NCI-H2196 (cell line): ENCODE measurements at regions not wholly inside any gene's neighbourhood (a gene's known extent, or its start where the extent isn't known, plus 50 kb on each side); places are given as distances from the start of the nearest gene placed in this dataset.
A peak's percentile ranks its signal among the peaks of the same experiment; 100 is the strongest.

ENCODE experiments used
- DNase-seq: peaks from one replicate; lab custom pipeline; 2025; ENCODE audit not compliant: unreplicated experiment; lab: John Stamatoyannopoulos, UW

DNA sequence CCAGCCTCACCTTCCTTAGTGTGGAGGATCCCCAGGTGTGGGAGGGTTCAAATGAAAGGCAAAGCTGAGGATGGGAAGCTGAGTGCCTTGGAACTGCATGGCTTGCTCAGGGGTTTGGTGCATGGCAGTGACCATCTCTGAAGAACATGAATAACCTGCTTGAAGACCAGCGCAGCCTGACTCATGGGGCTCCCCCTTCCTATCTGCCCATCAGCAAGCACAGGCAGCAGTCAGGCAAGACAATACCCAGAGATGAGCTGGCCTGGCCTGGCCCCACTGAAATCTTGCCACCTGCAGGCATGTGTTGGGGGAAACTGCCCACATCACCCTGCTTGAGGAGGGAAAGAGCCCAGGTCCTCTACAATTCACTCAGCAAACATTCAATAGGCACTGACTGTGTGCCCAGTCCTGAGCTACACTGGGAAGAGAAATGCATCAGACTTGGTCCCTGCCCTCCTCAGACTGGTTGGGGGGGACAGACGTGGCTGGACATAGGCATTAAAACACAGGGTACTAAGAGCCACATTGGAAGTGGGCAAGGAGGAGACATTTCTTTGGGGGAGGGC lies 105.0 kb upstream of the ALDH1B1 start:
- DNase-seq: no peak

DNA sequence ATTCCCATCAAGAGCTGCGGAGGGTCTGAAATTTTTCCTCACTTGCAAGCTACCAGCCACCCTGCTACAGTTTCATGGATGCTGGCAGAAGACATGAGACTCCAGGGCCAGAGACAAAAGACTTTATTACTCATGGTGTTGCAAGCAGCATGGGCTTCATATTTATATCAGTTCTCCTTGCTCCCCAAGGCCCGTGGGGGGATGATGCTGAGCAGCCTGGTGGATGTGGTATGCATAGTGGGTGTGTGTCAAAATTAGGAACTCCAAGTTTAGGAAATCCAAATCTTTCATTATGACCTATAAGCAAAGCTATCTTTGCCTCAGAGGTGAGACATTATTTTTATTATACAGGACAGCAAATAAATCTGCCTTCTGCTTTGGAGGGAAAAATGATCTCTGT lies 105.7 kb upstream of the ALDH1B1 start:
- DNase-seq: no peak

DNA sequence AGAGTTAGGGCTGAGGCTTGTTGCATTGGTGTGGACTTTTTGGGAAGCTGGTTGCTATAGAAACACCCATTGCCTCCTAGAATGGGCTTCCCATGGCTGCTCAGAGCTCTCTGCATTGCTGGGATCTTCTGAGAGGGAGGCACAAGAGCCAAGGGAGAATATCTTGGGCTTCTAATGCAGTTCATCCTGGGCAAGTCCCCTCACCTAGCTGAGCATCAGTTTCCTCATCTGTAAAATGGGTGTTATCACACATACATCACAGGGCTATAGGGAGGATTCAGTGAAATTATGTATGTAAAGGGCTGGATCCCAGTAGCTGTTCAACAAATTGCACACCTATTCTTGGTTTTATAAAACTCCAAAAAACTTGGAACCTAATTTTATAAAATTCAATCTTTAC lies 106.1 kb upstream of the ALDH1B1 start:
- DNase-seq: no peak

DNA sequence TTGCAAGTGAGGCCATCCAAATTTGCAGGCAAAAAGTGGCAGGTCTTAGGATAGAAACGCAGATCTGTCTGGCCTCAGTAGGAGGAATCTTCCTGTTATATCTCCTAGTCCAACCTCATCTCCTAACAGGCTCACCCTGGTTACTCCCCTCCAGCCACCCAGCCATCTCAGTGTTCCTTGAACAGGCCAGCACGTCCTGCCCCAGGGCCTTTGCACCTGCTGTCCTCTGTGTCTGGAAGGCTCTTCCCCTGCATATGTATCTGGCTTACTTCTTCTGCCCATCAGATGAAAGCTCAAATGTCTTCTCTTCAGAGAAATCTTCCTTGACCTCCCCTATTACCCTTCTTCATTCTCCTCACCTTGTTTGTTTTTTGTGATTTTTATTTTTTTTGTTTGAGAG lies 107.3 kb upstream of the ALDH1B1 start:
- no peak for DNase-seq

DNA sequence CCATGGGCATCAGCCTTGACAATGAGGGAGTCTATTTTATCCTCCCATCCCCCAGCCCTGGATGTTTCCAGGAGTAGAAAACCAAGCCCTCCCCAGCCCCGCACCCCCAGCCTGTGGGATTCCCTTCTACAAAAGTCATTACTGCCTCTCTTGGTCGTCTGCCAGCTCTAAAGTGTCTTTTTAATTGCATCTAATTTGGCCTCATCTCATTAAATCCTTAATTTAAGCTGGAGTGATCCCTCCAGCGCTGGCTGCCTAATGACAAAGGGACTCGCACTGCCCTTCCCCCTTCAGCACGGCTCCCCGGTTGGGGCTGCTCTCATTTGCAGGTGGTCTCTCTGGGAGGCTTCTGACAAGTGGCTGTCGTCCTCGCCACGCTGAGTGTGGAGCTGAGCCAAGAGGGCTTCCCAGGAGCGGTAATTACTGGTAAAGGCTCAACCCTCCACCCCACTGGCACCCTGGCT lies 107.9 kb upstream of the ALDH1B1 start:
- DNase-seq: peak; percentile 27

DNA sequence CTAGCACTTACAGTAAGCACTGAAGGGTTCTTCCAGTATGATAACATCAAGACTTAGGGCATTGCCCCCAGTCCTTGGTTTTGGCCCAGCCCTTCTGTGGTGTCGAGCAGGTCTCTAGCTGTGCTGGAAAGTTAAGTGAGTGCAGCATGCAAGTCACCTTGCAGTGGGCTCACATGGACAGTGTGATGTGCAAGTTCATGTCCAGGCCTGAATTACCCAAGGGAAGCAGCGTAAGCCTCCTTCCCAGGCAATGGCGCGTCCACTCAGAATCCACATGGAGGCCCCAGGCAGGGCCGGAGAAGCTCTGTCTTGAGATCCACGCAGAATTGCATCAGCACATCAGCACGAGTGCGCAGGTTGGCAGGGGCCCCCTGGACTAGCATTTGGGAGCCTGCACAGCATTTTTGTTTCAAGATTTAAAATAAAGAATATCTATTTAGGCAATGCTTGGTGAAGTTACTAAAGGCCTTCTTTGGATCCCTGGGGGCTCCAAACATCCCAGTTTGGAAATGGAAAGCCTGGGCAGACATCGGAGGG lies 108.4 kb upstream of the ALDH1B1 start:
- DNase-seq: no peak

DNA sequence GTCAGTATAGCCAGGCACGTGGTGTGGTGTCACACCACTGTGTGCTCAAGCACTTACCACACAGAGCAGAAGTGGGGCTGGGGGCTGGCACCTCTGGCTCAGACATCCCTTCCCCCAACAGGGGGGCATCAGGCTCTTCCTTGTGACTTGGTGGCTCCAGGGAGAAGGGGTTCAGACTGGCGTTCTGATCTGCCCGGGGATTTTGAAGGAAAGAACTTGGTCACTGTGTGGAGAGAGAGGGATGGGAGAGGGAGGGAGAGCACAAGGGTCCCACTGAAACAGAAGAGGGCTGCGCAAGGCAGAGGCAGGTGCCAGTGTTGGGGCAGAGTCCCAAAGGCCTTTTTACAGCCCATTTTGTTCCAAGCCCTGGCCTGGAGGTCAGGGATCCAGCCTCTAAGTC lies 109.7 kb upstream of the ALDH1B1 start:
- no peak for DNase-seq

DNA sequence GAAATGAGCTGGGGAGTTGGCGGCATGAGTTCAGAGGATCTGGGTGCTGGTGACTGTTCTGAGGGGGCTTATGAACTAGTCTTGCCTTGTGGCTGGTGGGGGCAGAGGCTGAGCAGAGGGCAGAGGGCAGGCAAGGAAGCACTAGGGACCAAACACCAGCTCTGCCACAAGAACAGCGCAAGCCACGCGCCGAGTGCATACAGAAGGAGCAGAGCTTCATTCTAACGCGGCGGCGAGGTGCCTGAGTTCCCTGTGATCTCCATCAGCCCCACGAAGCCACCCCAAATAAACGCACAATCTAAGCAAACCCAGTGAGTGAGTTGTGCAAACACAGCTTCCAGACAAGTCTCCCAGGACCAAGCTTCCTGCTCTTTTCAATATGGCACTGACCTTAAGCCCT lies 110.6 kb upstream of the ALDH1B1 start:
- no peak for DNase-seq

DNA sequence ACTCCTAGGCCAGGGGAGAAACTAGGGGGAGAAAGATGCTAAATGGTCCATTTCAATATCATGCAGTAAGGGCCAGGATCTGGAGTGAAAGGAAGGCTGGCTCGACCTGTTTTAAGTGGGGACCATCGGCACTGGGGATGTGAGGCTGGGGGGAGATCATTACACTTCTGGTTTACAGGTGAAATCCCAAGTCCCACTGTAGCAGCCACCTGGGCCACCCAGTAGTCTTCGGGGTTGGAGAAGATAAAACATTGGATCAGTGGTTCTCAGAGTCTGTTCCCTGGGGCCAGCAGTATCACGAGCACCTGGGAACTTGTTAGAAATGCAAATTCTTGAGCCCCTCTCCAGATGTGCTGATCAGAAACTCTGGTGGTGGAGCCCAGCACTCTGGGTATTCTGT lies 111.3 kb upstream of the ALDH1B1 start:
- DNase-seq: no peak

DNA sequence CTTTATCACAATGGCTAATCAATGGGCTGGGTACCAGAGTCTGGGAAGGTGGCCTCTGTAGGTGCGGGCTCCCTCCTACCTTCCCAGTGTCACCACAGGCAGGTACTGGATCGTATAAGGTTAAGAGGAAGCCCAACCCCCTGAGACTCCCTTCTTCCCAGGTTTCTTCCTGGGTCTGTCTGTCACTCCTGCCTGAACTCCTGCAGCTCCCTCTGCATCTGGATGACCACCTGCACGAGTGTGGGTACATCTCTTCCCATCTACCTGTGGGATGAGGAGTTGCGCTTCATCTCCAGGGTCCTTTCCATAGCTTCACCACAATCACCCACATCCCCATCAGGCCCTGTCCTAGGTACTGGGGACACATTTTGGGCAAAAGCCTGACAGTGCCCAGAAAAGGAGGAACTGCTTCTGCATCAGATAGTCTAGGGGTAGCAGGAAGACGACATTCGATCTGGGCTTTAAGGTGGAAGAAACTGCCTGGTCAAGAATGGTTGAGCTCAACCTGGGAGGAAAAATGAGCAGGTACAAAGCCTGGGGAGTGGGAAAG lies 112.2 kb upstream of the ALDH1B1 start:
- DNase-seq: no peak

DNA sequence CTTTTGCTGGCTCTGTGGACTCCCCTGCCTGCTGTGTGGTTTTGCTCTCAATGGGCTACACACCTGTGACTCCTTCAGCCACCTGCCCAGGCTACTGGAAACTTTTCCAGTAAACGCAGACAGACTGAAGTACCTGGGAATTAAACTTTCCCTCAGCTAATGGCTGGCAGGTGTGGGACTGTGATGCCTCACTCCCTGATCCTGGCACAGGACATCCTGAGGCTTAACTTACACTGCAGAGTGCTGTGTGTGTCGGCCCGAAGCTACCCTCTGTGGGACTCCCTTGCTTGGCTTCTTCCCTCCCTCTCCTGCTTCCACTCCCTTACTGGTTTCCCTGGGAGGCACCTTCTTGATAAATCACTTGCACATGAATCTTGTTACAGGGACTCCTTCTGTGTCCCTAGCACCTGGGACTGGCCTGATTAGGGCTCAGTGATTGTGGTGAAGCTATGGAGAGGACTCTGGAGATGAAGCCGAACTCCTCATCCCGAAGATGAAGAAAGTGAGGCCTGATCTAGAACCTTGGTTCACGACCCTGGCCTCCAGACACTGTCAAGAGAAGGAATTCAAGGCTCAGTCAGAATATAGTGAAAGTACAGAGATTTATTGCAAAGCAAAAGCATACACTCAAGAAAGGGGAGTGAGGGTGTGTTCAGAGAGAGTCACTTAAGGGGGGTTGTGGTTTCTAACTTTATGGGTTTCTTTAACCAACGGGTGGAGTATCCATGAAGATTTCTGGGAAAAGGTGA lies 113.4 kb upstream of the ALDH1B1 start:
- DNase-seq: peak; percentile 37

DNA sequence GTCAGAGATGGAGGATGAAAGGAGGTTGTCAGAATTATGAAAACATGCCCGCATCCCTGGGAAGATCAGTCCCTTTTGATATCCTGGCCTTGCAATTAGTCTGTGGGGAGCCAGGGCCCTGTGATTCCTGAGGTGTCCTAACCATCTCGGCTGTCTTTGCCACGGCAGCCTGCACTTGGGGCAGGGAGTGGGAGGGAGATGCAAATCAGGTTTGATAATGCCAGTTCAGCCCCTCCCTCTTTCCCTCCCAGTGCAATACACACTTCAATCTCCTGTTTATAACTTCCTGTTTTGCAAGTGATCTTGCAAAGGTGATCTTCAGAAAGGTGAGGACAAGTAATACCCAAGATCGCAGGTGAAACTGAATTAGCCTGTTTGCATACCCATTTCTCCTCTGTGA lies 114.0 kb upstream of the ALDH1B1 start:
- DNase-seq: peak; percentile 37

DNA sequence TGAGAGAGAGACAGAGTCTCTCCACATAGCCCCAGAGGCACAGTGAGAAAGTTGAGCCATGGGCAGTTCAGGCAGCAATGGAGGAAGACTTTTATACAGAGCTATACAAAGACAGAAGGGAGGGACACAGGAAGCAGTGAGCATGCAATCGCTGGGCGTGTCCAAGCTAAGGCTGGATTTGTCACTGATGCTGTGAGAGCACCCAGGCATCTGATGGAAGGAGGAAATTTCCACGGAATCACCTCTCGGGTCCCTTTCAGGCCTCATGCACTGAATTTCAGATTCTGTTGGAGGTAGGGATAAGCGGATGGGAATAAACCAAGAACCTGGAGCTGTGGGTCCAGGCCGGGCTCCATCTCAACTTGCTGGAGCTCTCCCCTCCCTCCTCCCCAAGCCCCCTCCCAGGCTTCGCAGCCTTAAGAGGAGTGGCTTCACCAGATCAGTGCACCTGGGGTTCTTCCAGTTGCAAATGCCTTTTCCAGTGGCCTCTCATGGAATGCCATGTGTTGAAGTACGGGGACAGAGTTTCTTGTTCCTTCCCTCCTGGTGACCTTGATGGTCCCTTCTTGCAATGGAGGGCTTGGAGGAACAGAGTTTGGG lies 114.8 kb upstream of the ALDH1B1 start:
- no peak for DNase-seq

DNA sequence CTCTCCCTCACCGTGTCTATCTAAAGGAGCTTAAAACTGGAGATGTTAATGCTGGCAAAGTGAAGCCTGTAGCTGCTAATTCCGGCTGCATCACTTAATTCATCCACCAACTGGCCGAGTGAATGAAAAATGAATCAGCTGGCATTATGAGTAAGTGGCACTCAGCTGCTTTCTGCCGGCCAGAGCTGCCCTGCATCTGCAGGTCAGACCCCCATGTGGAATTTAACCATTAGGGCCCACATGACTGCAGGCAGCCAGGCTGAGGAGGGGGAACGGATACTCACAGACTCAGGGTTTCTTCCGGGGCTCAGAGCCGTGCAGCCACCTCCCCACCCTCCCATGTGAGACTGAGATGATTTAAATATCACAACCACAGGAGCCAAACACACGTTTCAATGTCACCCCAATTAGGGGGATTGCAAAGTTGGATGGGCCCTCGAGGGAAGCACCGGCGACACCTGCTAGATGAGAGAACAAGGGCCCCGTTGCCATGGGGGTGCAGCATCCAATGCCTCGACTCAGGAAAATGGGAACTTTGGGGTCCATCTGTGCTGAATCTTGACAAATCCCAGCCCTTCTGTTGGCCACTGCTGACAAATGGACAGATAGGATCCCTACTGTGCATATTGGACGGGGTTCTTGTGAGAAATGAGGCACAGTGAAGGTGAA lies 115.6 kb upstream of the ALDH1B1 start:
- no peak for DNase-seq

DNA sequence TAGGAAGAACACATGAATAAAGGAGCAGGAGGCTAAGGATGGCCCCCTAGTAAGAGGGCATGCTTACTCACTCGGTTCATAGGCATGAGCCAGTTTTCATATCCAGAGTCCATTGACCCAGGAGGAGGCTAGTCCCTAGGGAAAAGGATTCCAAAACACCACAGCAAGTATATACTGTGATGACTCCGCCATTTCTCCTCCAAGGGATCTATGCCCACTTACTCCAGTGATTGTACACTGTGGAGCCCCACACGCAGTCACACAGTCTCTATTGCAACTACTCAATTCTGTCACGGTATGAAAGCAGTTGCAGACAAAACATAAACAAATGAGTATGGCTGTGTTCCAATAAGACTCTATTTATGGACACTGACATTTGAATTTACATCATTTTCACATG lies 117.7 kb upstream of the ALDH1B1 start:
- DNase-seq: no peak

DNA sequence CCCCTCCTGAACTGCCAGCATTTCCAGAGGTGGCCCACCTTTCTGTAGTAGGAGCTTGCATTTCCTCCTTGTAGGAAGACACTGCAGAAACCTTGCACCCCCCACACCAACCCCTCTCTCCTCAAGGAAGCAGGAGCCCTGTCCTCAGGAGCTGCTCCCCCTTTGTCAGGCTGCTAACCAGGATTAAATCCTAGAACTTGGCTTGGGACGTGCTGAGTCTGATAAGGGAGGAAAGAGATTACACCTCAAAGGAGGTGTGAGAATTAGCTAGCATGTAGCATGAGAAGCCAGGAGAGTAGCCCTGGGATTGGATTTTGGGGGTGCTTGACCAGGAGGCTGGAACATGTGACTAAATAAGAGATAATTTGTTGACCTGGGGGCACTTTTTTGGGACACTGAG lies 119.8 kb upstream of the ALDH1B1 start:
- DNase-seq: no peak

DNA sequence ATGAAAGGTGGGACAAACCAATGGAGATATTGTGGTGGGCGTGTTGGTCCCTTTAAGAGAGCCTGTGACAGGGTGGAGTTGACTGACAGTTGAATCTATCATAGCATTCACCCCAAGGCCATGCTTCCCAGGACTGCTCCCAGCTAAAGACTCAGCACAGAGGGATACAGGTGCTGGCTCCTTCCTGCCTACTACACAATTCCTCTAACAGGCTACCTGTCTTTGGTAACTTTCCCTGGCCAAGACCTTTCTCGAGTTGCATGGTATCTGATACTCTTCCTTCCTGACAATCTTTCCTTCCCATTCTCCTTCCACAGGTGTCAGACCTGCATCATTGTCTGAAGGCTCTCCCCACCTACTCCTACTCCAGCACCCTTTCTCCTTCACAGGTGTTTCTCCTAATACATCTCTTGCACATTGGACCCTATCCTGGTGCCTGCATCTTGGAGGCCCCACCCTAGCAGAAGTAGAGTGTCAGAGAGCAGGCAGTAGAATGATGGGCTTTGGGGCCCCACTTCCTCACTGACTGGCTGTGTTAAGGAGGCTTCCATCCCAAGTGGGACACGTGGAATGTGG lies 120.7 kb upstream of the ALDH1B1 start:
- no peak for DNase-seq

DNA sequence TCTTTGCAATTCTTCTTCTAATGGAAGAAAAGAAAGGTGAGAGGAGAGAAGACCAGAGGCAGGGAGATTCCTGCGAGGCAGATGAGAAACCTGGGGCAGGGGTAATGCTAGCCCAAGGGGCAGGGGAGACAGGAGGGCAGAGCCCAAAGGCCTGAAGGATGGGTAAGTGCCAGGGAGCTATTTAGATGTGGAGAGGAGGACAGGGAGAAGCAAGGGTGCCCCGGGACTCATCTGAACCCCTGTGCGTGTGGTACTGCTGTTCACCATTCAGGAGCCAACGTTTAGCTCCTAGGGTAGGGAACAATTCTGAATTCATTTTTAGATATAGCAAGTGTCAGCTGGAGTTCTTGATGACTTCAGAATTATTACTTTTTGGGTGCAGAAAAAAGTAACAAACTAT lies 122.7 kb upstream of the ALDH1B1 start:
- DNase-seq: no peak

DNA sequence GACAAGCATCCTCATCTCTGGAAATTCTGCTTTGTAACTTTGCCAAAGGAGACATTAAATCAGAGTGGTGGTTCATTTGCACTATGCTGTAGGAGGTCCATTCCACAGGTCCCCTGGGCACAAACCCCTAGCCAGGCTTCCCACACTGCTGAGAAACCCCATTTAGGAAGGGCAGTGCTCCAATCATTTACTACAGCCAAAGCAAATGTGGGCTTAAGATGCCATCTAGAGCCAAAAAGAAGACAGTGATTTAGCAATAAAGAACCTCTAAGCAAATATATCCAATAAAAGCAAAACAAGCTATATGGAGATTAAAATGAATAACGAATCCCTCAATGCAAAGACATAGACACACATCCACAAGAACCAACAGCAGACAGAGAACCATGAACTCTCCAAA lies 129.0 kb upstream of the ALDH1B1 start:
- no peak for DNase-seq

DNA sequence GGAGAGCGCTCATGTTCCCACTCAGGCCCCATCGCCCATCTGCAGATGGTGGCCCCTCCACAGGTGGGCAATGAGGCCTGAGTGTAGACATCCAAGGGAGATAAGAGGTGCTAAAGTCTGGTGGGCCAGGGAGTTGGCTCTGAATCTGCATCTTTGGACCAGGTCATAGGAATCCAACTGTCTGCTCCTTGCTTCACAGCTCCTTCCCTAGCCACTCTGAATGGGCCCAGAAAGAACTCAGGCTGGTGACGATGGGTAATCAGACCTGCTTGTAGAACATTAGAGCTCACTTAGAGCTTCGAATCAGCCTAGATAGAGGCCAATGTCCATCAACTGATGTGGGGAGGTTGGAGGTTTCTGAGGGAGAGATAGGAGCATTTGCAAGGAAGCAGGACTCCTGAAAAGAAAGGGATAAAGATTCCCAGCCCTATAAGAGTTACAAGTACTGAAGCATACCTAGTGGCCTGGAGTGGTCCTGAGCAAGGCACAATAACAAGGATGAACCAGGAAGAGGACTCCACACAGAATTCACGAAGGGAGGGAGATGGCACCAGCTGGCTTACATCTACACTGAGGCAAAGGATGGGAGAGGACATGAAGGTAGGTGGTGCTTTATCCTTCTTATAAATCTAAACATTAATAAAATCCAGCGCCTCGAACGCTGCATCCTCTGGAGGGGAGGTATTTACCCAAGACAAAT lies 132.8 kb upstream of the ALDH1B1 start:
- DNase-seq: no peak

DNA sequence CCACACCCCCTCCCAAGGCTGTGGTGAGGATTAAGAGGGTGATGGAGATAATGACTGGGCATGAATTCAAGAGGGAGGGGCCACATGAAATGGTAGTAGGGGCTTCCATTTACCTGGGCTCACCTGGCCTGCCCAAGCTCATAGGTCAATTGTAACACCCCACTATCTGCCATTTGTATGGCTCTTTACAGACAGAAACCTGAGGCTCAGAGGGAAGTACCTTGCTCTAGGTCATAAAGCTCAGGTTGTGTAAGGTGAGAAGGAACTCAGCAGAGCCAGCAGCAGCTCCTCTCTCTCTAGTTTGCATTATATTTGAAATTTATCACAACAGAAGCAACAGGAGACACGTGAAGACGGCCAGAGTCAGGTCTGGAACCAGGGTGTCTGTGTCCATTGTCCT lies 133.4 kb upstream of the ALDH1B1 start:
- DNase-seq: no peak
